ENCODE measurements at regions not wholly inside any gene's neighbourhood (a gene's known extent, or its start where the extent isn't known, plus 50 kb on each side); places are given as distances from the start of the nearest gene placed in this dataset.

DNA sequence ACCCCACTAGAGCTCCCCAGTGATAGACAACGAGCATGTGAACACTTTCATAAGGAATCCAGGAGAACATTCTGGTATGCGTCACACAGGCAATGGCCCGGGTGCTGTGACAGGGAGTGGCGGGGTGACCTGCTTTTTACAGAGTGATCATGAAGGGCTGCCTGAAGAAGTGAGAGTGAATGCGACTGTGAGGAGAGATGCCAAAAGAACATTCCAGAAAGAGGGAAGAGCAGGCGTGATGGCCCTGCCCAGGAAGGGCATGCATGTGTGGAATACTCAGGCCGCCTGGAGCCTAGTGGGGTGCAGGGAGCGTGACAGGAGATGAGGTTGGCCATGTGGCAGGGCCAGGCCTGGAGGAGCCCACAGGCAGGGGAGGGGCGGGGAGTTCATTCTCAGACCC, 53.8 kb downstream of the FZD10 start:
- no peak for DNase-seq

DNA sequence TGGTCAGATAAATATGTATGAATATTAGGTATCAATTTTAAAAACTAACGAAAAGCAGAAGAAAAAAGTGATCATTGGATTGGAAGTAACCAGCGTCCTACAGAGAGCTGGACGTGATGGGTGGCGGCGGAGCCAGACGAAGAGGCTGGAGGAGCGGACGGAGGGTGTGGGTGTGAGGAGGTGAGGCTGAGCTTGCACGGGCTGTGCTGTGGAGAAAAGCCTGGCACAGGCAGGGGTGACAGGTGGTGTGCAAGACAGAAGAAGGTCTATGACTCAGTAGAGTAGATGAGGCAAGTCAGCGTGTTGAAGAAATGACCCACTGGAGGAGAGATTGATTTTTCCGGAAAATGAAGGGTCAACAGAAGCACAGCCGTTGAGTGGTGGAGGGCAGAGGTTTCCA, 56.4 kb downstream of the FZD10 start:
- no peak for DNase-seq

DNA sequence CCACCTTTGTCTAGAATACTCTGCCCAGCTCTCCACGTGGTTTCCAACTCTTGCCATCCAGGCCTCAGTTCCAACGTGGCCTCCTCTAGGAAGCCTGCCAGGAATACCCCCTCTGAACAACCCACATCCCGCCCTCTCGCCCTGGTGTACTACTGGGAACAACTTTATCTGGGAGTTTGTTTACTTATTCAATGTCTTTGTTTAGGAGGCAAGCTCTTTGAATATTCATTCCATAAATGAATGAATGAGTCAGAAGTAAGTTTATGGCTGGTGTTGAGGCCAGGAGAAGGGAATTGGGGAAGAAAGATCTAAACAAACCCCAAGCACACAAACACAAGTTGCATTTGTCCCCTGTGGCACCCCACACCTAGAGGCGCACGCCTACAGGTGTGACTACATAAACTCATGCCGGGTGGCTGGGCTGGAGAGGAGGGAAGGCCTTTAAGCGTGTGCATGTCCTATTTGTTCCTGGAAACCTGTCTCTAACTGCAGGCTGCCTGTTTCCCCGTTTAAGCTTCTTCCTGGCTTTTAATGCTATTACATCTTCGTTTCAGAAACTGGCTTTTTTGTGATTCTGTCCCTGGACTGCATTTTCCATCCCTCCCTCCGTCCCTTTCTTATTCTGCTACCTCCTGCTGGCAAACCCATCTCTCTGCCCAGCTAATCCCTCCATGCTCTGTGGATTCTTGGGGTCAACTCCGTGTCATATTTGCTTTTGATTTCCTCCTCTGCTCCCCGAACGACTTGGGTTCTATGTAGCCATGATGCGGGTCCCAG, 57.9 kb downstream of the FZD10 start:
- no peak for DNase-seq

DNA sequence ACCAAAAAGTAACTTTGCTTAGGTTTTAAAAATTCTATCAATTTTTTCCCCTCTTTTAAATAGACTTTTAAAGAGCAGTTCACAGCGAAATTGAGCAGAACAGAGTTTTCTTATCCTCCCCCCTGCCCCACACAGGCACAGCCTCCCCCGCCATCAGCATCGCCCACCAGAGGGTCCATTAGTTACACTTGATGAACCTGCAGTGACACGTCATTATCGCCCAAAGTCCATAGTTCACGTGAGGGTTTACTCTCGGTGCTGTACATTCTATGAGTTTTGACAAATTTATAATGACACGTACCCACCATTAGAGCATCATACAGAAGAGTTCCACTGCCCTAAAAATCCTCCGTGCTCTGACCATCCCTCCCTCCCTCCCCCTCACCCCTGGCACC, 58.4 kb downstream of the FZD10 start:
- no peak for DNase-seq

DNA sequence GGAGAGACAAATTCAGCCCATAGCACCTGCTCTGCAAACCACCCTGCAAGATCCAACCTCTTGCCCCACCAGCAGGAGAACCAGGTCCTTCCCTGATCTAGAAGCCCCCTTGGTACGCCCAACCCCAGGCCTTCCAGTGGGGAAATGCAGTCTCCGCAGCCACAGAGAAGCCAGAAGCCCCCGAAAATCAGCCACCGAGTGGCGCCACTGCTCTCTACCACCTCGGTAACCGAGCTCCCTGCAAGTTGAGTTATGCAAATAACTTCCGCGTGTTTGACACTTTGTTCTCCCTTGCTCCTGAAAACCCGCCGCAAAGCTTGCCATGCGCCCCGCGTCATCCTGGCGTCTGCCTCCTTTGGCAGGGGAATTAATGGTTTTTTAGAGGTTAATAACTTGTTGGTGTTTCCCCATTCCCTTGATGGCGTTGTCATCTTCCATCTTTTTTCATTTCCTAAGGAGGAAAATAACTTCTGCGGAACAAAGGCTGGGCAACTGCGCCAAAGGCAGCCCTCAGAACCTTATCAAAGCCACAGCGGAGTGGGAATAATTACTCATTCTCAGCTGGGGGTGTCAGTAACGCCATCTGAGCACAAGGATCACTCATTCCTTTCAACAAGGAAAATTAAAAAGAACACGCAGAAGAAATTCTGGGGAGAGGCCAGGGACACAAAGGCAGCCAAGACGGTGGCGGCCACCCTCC, 60.4 kb downstream of the FZD10 start:
- no peak for DNase-seq

- DNase-seq = no peak
Measured at GRCh38 chr12:130223767-130224244, 61.5 kb downstream of the FZD10 start.

- no peak for DNase-seq
Measured at GRCh38 chr12:130224613-130225012, 62.3 kb downstream of the FZD10 start.

GRCh38 chr12:130225347-130225746, 63.1 kb downstream of the FZD10 start:
- no peak for DNase-seq

GRCh38 chr12:130226126-130226525, 63.9 kb downstream of the FZD10 start:
- DNase-seq = no peak

GRCh38 chr12:130226771-130227170, 64.5 kb downstream of the FZD10 start:
- no peak for DNase-seq

- no peak for DNase-seq
Measured at GRCh38 chr12:130227641-130228040, 65.4 kb downstream of the FZD10 start.

- DNase-seq = no peak
Measured at GRCh38 chr12:130236446-130236845, 74.2 kb downstream of the FZD10 start.

GRCh38 chr12:130240831-130241590, 78.7 kb downstream of the FZD10 start:
- no peak for DNase-seq

- DNase-seq = no peak
Measured at GRCh38 chr12:130242506-130242905, 80.2 kb downstream of the FZD10 start.

GRCh38 chr12:130245251-130245650, 83.0 kb downstream of the FZD10 start:
- no peak for DNase-seq

DNA sequence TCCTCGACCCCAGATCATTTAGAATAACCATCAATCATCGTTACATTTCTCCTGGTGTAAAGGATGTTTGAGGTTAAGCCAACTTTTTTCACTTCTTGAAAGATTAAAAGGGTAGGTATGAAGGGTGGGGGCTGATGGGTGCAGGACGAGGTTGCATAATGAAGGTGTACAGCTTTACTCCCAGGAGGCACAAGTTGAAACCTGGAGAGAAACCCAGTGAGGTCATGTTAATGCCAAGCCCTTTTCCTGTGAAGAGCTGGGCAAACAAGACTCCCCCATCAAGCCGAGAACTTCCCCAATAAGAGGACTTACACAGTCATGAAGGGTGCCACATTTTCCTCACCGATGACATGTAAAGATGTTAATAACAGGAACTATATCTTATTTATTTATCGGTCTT, 84.3 kb downstream of the FZD10 start:
- DNase-seq = no peak

DNA sequence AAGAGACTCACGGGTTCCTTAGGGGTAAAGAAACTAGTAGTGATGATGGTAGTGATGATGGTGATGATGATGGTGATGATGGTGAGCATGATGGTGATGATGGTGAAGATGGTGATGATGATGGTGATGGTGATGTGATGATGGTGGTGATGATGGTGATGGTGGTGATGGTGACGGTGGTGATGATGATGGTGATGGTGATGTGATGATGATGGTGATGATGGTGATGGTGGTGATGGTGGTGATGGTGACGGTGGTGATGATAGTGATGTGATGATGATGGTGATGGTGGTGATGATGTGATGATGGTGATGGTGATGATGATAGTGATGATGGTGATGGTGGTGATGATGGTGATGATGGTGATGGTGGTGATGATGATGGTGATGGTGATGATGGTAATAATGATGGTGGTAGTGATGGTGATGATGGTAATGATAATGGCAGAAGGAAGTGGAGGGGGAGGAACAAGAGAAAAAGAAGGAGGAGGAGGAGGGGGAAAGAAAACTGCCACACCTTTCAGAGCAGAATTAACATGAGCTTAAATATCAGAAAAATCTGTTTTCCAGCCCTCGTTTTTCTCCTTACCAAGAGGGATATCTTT, 85.5 kb downstream of the FZD10 start:
- DNase-seq = no peak

- DNase-seq = no peak
Measured at GRCh38 chr12:130249376-130249775, 87.1 kb downstream of the FZD10 start.

- DNase-seq = no peak
Measured at GRCh38 chr12:130251236-130251780, 86.4 kb upstream of the PIWIL1 start.

DNA sequence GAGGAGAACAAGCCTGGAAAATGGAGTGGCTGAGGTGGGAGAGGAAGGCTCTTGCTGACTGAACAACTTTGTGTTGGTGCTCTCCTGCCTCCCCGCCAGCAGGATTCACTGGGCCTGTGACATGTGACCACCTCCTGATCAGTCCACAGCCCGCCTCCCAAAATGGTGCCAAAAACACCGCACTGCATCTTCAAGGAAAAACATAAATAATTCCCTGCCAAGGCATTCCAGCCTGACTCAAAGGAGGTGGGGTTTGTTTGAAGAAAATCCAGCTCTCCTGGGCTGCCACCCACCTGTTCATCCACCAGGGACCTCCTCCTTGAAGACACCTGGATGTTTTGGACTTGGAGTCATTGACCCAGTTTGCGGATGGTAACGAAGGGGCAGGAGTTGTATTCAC, 83.8 kb upstream of the PIWIL1 start:
- DNase-seq = no peak

- DNase-seq = no peak
Measured at GRCh38 chr12:130254461-130255276, 83.0 kb upstream of the PIWIL1 start.

GRCh38 chr12:130258863-130259262, 78.8 kb upstream of the PIWIL1 start:
- DNase-seq = no peak

All from hindlimb muscle (tissue), 1 donor.